Heart left ventricle (tissue), 13 donors: ENCODE measurements at regions not wholly inside any gene's neighbourhood (a gene's known extent, or its start where the extent isn't known, plus 50 kb on each side); places are given as distances from the start of the nearest gene placed in this dataset.

ENCODE experiments used
- POLR2A ChIP-seq, 2 donors: fragments of 450-650 bp; IDR thresholded peaks; one replicate each; pipeline ENCODE4 v1.6.1; 2017; ENCODE audit warnings: antibody characterized with exemption in 2 of 2, mild to moderate bottlenecking in 2 of 2, moderate library complexity in 2 of 2
- TF ChIP-seq, protein P1 (sequence below), 12 donors: fragments of 200-600 bp; sonication (generic) in 4 of 12; IDR thresholded peaks; one replicate each; pipeline versions ENCODE4 v1.5.0 to v1.8.0; 2018 to 2022; ENCODE audit warnings: antibody characterized with exemption in 12 of 12, mild to moderate bottlenecking in 5 of 12
- donor health status: ischemic (EF 13 %, LVEDD 7.1; RV severe dilation, severe dysfunction).
- donor health status: DM: no; HTN: yes; CAD: no.
- donor health status: DM: no; HTN: no; CAD: no.
- donor health status: ischemic (EF 25% LVEDD 6.9; RV normal size, moderate dysfunction).
- donor health status: ischemic (EF 25% LVEDD 5.7; RV mildly dilated, moderate dysfunction).
- donor health status: ischemic (EF 35%, LVEDD 5.7; RV mildly dilated, moderate dysfunction).
- donor health status: nonischemic (EF 11% LVEDD 7.7; RV severe dilation, severe dysfunction).
- donor health status: DM: yes; HTN: yes; CAD: no.
- donor health status: PGD.
- donor health status: ischemic (EF 29% LVEDD 5.4; RV normal size, mild dysfunction).
- donor health status: nonischemic (EF 23%, LVEDD 6.1; RV moderate dilation, normal function).

DNA sequence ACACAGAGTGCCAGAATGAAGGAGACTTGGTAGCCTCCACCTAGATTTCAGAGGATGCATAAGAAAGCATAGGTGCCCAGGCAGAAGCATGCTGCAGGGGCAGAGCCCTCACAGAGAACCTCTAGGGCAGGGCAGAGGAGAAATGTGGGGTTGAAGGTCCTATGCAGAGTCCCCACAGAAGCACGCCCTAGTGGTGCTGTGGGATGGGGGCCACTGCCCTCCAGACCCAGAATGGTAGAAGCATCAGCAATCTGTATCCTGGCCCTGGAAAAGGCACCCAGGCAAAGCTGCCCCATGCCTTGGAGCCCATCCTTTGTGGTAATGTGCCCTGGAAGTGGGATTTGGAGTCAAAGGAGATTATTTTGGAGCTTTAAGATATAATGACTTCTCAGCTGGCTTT is 992.9 kb upstream of the PABPC4L start:
- TF ChIP-seq, protein P1, sequence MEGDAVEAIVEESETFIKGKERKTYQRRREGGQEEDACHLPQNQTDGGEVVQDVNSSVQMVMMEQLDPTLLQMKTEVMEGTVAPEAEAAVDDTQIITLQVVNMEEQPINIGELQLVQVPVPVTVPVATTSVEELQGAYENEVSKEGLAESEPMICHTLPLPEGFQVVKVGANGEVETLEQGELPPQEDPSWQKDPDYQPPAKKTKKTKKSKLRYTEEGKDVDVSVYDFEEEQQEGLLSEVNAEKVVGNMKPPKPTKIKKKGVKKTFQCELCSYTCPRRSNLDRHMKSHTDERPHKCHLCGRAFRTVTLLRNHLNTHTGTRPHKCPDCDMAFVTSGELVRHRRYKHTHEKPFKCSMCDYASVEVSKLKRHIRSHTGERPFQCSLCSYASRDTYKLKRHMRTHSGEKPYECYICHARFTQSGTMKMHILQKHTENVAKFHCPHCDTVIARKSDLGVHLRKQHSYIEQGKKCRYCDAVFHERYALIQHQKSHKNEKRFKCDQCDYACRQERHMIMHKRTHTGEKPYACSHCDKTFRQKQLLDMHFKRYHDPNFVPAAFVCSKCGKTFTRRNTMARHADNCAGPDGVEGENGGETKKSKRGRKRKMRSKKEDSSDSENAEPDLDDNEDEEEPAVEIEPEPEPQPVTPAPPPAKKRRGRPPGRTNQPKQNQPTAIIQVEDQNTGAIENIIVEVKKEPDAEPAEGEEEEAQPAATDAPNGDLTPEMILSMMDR (IDR thresholded peaks at IDR 0.05) = no peak
- no peak for TF ChIP-seq POLR2A (IDR thresholded peaks at IDR 0.05)
